GM12892 (cell line): ENCODE measurements at regions not wholly inside any gene's neighbourhood (a gene's known extent, or its start where the extent isn't known, plus 50 kb on each side); places are given as distances from the start of the nearest gene placed in this dataset.

Source experiments
- POLR2A ChIP-seq: IDR thresholded peaks from 2 replicates; pipeline ENCODE4 v1.6.1; 2011; ENCODE audit warnings: low read depth, low read length, control low read depth
- POLR2AphosphoS5 ChIP-seq: IDR thresholded peaks from 2 replicates; pipeline ENCODE4 v1.6.1; 2011; ENCODE audit warnings: low read depth, low read length, control low read depth
- TAF1 ChIP-seq: IDR thresholded peaks from 2 replicates; pipeline ENCODE4 v1.6.1; 2011; ENCODE audit warnings: low read depth, mild to moderate bottlenecking, control low read depth, low read length, borderline replicate concordance

- TF ChIP-seq POLR2A (no peak), POLR2AphosphoS5 (no peak), TAF1 (no peak)
Measured at GRCh38 chr6:912871-913835, 220.2 kb upstream of the EXOC2 start.
